HEK293 (cell line): ENCODE measurements at regions not wholly inside any gene's neighbourhood (a gene's known extent, or its start where the extent isn't known, plus 50 kb on each side); places are given as distances from the start of the nearest gene placed in this dataset.

ENCODE experiments used
- CTCF ChIA-PET: fragments of 350-600 bp; formaldehyde crosslinking; extraction: SDS; loops from one replicate; lab custom pipeline; 2021; ENCODE audit warnings: antibody characterized with exemption; lab: Yijun Ruan, JAX
- POLR2A ChIA-PET: fragments of 300-600 bp; formaldehyde crosslinking; extraction: SDS; loops from one replicate; lab custom pipeline; 2020; ENCODE audit warnings: antibody characterized with exemption, inconsistent platforms; lab: Yijun Ruan, JAX
- H3K27ac ChIP-seq: fragments of 200-500 bp; sonication (Bioruptor generic); 2 replicates; pipeline ENCODE4 v1.5.1; 2014; ENCODE audit warnings: low read depth, low read length, control low read depth, inconsistent platforms; ENCODE audit errors: extremely low read depth
- H3K36me3 ChIP-seq, 2 experiments: fragments of 200-500 bp in 1 of 2; sonication (Bioruptor generic) in 1 of 2; 1 replicate in 1 of 2; 2 replicates in 1 of 2; pipeline ENCODE4 v1.5.1; 2014 to 2017; ENCODE audit warnings: inconsistent platforms in 2 of 2, low read length in 2 of 2; ENCODE audit not compliant: control insufficient read depth in 2 of 2, insufficient read depth in 1 of 2
- H3K4me1 ChIP-seq: fragments of 200-500 bp; sonication (Bioruptor generic); 2 replicates; pipeline ENCODE4 v1.5.1; 2014; ENCODE audit warnings: mild to moderate bottlenecking, low read length, inconsistent platforms; ENCODE audit not compliant: control insufficient read depth, insufficient read depth
- H3K4me3 ChIP-seq: 2 replicates; pipeline ENCODE4 v1.5.1; 2011; ENCODE audit warnings: low read depth, mild to moderate bottlenecking, control low read depth, low read length, moderate library complexity
- H3K9me3 ChIP-seq: fragments of 200-500 bp; sonication (Bioruptor generic); 2 replicates; pipeline ENCODE4 v1.5.1; 2014; ENCODE audit warnings: low read depth, low read length, inconsistent platforms; ENCODE audit not compliant: control insufficient read depth, insufficient read depth
- BCL11B ChIP-seq: fragments of 450-650 bp; formaldehyde crosslinking; IDR thresholded peaks from 2 replicates; pipeline ENCODE4 v1.5.1; 2016; ENCODE audit warnings: low read depth, missing biosample characterization, missing genetic modification characterization
- EGR2 ChIP-seq: fragments of 450-650 bp; formaldehyde crosslinking; IDR thresholded peaks from 2 replicates; pipeline ENCODE4 v1.5.1; 2016; ENCODE audit warnings: low read depth, missing biosample characterization, missing genetic modification characterization
- GLI2 ChIP-seq: fragments of 450-650 bp; formaldehyde crosslinking; IDR thresholded peaks from 2 replicates; pipeline ENCODE4; 2017; ENCODE audit warnings: missing biosample characterization, missing genetic modification characterization, low read depth, borderline replicate concordance
- GLI4 ChIP-seq: fragments of 450-650 bp; formaldehyde crosslinking; IDR thresholded peaks from 2 replicates; pipeline ENCODE4 v1.5.1; 2016; ENCODE audit warnings: missing biosample characterization, missing genetic modification characterization
- HOXC10 ChIP-seq: sonication (generic); formaldehyde crosslinking; IDR thresholded peaks from 2 replicates; pipeline ENCODE4 v1.8.1; 2023; ENCODE audit warnings: mild to moderate bottlenecking, missing genetic modification reagents
- KLF1 ChIP-seq: fragments of 450-650 bp; formaldehyde crosslinking; IDR thresholded peaks from 2 replicates; pipeline ENCODE4 v1.5.1; 2016; ENCODE audit warnings: missing biosample characterization, missing genetic modification characterization
- KLF7 ChIP-seq: fragments of 450-650 bp; formaldehyde crosslinking; IDR thresholded peaks from 2 replicates; pipeline ENCODE4 v1.5.1; 2016; ENCODE audit warnings: missing biosample characterization, missing genetic modification characterization, borderline replicate concordance
- OVOL3 ChIP-seq: fragments of 450-650 bp; formaldehyde crosslinking; IDR thresholded peaks from 2 replicates; pipeline ENCODE4 v1.5.1; 2016; ENCODE audit warnings: missing biosample characterization, missing genetic modification characterization
- YY1 ChIP-seq: fragments of 450-650 bp; formaldehyde crosslinking; IDR thresholded peaks from 2 replicates; pipeline ENCODE4 v1.5.1; 2018; ENCODE audit warnings: missing biosample characterization, missing genetic modification characterization
- ZBTB7A ChIP-seq: fragments of 450-650 bp; formaldehyde crosslinking; IDR thresholded peaks from 2 replicates; pipeline ENCODE4 v1.5.1; 2016; ENCODE audit warnings: low read depth, missing biosample characterization, missing genetic modification characterization
- ZNF112 ChIP-seq: fragments of 450-650 bp; formaldehyde crosslinking; IDR thresholded peaks from 2 replicates; pipeline ENCODE4 v1.5.0; 2017; ENCODE audit warnings: missing biosample characterization, missing genetic modification characterization
- ZNF138 ChIP-seq: fragments of 450-650 bp; formaldehyde crosslinking; IDR thresholded peaks from 2 replicates; pipeline ENCODE4 v1.5.1; 2016; ENCODE audit warnings: missing biosample characterization, missing genetic modification characterization, borderline replicate concordance
- ZNF146 ChIP-seq: fragments of 450-650 bp; formaldehyde crosslinking; IDR thresholded peaks from 2 replicates; pipeline ENCODE4 v1.5.1; 2016; ENCODE audit warnings: missing biosample characterization, missing genetic modification characterization
- ZNF16 ChIP-seq: fragments of 450-650 bp; formaldehyde crosslinking; IDR thresholded peaks from 2 replicates; pipeline ENCODE4 v1.5.1; 2016; ENCODE audit warnings: low read depth, missing biosample characterization, missing genetic modification characterization
- ZNF19 ChIP-seq: fragments of 450-650 bp; formaldehyde crosslinking; IDR thresholded peaks from 2 replicates; pipeline ENCODE4; 2016; ENCODE audit warnings: missing biosample characterization, missing genetic modification characterization, low read depth
- ZNF221 ChIP-seq: fragments of 450-650 bp; formaldehyde crosslinking; IDR thresholded peaks from 2 replicates; pipeline ENCODE4 v1.5.1; 2017; ENCODE audit warnings: missing biosample characterization, missing genetic modification characterization, borderline replicate concordance
- ZNF24 ChIP-seq: fragments of 450-650 bp; formaldehyde crosslinking; IDR thresholded peaks from 2 replicates; pipeline ENCODE4 v1.5.1; 2016; ENCODE audit warnings: missing biosample characterization, missing genetic modification characterization
- ZNF302 ChIP-seq: fragments of 450-650 bp; formaldehyde crosslinking; IDR thresholded peaks from 2 replicates; pipeline ENCODE4 v1.5.1; 2016; ENCODE audit warnings: missing biosample characterization, missing genetic modification characterization, low read depth
- ZNF394 ChIP-seq: fragments of 450-650 bp; formaldehyde crosslinking; IDR thresholded peaks from 2 replicates; pipeline ENCODE4 v1.5.1; 2016; ENCODE audit warnings: missing biosample characterization, missing genetic modification characterization, mild to moderate bottlenecking, moderate library complexity, borderline replicate concordance
- ZNF423 ChIP-seq: fragments of 450-650 bp; formaldehyde crosslinking; IDR thresholded peaks from 2 replicates; pipeline ENCODE4 v1.5.1; 2016; ENCODE audit warnings: missing biosample characterization, missing genetic modification characterization
- ZNF521 ChIP-seq: fragments of 450-650 bp; formaldehyde crosslinking; IDR thresholded peaks from 2 replicates; pipeline ENCODE4 v1.5.1; 2017; ENCODE audit warnings: missing biosample characterization, mild to moderate bottlenecking, missing genetic modification characterization
- ZNF544 ChIP-seq: fragments of 450-650 bp; formaldehyde crosslinking; IDR thresholded peaks from 2 replicates; pipeline ENCODE4 v1.5.0; 2017; ENCODE audit warnings: missing biosample characterization, missing genetic modification characterization
- ZNF585B ChIP-seq: fragments of 450-650 bp; formaldehyde crosslinking; IDR thresholded peaks from 2 replicates; pipeline ENCODE4 v1.5.1; 2016; ENCODE audit warnings: missing biosample characterization, missing genetic modification characterization
- ZNF623 ChIP-seq: fragments of 450-650 bp; formaldehyde crosslinking; IDR thresholded peaks from 2 replicates; pipeline ENCODE4 v1.5.1; 2016; ENCODE audit warnings: missing biosample characterization, missing genetic modification characterization
- ZNF76 ChIP-seq: fragments of 450-650 bp; formaldehyde crosslinking; IDR thresholded peaks from 2 replicates; pipeline ENCODE4; 2016; ENCODE audit warnings: low read depth, missing biosample characterization, missing genetic modification characterization, borderline replicate concordance
- ZSCAN30 ChIP-seq: fragments of 450-650 bp; IDR thresholded peaks from 2 replicates; pipeline ENCODE4 v1.5.1; 2018; ENCODE audit warnings: missing biosample characterization, mild to moderate bottlenecking, missing genetic modification characterization, moderate library complexity
- TF ChIP-seq, protein P1 (sequence below): IDR thresholded peaks from 2 replicates; pipeline ENCODE4 v1.6.1; 2011; ENCODE audit warnings: mild to moderate bottlenecking, low read depth, low read length, borderline replicate concordance
- TF ChIP-seq, protein P2 (sequence below): fragments of 450-650 bp; formaldehyde crosslinking; IDR thresholded peaks from 2 replicates; pipeline ENCODE4 v1.5.1; 2016; ENCODE audit warnings: missing biosample characterization, missing genetic modification characterization
- TF ChIP-seq, protein P3 (sequence below): fragments of 450-650 bp; formaldehyde crosslinking; conservative IDR thresholded peaks from 2 replicates; pipeline ENCODE4 v1.5.1; 2016; ENCODE audit warnings: low read depth, missing biosample characterization, missing genetic modification characterization
- TF ChIP-seq, protein P4 (sequence below): fragments of 450-650 bp; formaldehyde crosslinking; optimal IDR thresholded peaks from 2 replicates; pipeline ENCODE3; 2016; ENCODE audit warnings: missing biosample characterization, mild to moderate bottlenecking, missing genetic modification characterization

DNA sequence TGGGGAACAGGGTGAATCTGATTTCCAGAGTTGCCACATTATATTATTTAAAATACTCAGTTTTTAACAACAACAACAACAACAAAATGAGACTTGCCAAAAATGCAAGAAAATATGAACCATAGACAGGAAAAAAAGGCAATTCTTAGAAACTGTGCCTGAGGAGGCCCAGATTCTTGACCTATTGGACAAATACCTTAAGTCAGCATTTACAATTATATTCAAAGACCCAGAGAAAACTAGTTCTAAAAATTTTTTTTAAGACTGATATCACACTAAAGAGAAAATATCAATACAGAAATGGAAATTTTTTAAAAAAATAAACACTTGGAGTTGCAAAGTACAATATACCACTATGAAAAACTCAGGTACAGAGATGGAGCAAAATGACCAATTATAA is 152.8 kb upstream of the LYPLAL1 start:
- ChIA-PET CTCF (interaction anchor here (0.9 kb wide), 1 partner anchor 761 kb away, joined by 3 read pairs; no protein-coding TSS in a partner anchor), POLR2A (no interaction called here)
- no peak overlapping the region for H3K27ac ChIP-seq
- TF ChIP-seq KLF1 (tag by site-specific recombination), result no peak
- TF ChIP-seq ZNF24, result no peak
- TF ChIP-seq ZNF394 (tag by site-specific recombination), result no peak
- TF ChIP-seq, protein P1, sequence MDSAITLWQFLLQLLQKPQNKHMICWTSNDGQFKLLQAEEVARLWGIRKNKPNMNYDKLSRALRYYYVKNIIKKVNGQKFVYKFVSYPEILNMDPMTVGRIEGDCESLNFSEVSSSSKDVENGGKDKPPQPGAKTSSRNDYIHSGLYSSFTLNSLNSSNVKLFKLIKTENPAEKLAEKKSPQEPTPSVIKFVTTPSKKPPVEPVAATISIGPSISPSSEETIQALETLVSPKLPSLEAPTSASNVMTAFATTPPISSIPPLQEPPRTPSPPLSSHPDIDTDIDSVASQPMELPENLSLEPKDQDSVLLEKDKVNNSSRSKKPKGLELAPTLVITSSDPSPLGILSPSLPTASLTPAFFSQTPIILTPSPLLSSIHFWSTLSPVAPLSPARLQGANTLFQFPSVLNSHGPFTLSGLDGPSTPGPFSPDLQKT, result no peak
- TF ChIP-seq KLF7 (tag by site-specific recombination), result no peak
- no peak for TF ChIP-seq ZNF221 (tag by site-specific recombination)
- no peak for TF ChIP-seq BCL11B (tag by site-specific recombination)
- TF ChIP-seq ZNF76 (tag by site-specific recombination), result no peak
- TF ChIP-seq ZNF585B (tag by site-specific recombination), result no peak
- TF ChIP-seq ZNF544, result no peak
- TF ChIP-seq GLI4 (tag by site-specific recombination), result no peak
- TF ChIP-seq ZNF138 (tag by site-specific recombination), result no peak
- TF ChIP-seq ZNF19 (tag by site-specific recombination), result no peak
- no peaks in the 10 kb centered on the region for H3K4me1 ChIP-seq
- H3K9me3 ChIP-seq, result no peaks in the 10 kb centered on the region
- H3K36me3 ChIP-seq, result no peaks in the 10 kb centered on the region
- H3K4me3 ChIP-seq, result no peak overlapping the region

DNA sequence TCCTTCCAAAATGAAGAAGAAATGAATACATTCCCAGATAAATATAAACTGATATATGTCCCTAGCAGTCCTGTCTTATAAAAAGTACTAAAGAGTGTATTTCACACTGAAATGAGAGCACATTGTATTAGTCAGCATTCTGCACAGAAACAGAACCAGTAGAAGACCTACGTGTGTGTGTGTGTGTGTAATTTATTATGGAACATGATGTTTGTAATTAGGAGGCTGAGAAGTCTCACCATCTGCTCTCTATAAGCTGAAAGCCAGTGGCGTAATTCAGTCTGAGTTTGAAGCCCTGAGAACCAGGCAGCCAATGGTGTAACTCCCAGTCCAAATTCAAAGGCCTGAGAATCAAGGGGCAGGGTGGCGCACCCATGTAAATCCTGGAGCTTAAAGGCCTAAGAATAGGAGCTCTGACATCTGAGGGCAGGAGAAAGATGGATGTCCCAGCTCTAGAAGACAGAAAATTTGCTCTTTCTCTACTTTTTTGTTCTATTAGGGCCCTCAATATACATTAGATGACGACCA is 146.5 kb upstream of the LYPLAL1 start:
- no peaks in the 10 kb centered on the region for H3K36me3 ChIP-seq
- no peak overlapping the region for H3K4me3 ChIP-seq
- no peak overlapping the region for H3K27ac ChIP-seq
- ChIA-PET POLR2A (no interaction called here), CTCF (interaction anchor here (0.7 kb wide), 1 partner anchor 471 kb away, joined by 3 read pairs; no protein-coding TSS in a partner anchor)
- H3K9me3 ChIP-seq, result no peaks in the 10 kb centered on the region
- TF ChIP-seq, protein P2, sequence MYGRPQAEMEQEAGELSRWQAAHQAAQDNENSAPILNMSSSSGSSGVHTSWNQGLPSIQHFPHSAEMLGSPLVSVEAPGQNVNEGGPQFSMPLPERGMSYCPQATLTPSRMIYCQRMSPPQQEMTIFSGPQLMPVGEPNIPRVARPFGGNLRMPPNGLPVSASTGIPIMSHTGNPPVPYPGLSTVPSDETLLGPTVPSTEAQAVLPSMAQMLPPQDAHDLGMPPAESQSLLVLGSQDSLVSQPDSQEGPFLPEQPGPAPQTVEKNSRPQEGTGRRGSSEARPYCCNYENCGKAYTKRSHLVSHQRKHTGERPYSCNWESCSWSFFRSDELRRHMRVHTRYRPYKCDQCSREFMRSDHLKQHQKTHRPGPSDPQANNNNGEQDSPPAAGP, result no peak
- TF ChIP-seq ZNF623 (tag by site-specific recombination) (no peak), EGR2 (tag by site-specific recombination) (no peak), ZSCAN30 (no peak), ZNF423 (tag by site-specific recombination) (no peak), ZNF302 (tag by site-specific recombination) (no peak), ZNF112 (tag by site-specific recombination) (no peak), GLI2 (no peak), YY1 (tag by site-specific recombination) (no peak), ZBTB7A (tag by site-specific recombination) (no peak), OVOL3 (tag by site-specific recombination) (no peak), ZNF16 (tag by site-specific recombination) (no peak), ZNF521 (tag by site-specific recombination) (no peak), HOXC10 (CRISPR knock-in tag) (no peak), ZNF146 (tag by site-specific recombination) (no peak)
- TF ChIP-seq, protein P3, sequence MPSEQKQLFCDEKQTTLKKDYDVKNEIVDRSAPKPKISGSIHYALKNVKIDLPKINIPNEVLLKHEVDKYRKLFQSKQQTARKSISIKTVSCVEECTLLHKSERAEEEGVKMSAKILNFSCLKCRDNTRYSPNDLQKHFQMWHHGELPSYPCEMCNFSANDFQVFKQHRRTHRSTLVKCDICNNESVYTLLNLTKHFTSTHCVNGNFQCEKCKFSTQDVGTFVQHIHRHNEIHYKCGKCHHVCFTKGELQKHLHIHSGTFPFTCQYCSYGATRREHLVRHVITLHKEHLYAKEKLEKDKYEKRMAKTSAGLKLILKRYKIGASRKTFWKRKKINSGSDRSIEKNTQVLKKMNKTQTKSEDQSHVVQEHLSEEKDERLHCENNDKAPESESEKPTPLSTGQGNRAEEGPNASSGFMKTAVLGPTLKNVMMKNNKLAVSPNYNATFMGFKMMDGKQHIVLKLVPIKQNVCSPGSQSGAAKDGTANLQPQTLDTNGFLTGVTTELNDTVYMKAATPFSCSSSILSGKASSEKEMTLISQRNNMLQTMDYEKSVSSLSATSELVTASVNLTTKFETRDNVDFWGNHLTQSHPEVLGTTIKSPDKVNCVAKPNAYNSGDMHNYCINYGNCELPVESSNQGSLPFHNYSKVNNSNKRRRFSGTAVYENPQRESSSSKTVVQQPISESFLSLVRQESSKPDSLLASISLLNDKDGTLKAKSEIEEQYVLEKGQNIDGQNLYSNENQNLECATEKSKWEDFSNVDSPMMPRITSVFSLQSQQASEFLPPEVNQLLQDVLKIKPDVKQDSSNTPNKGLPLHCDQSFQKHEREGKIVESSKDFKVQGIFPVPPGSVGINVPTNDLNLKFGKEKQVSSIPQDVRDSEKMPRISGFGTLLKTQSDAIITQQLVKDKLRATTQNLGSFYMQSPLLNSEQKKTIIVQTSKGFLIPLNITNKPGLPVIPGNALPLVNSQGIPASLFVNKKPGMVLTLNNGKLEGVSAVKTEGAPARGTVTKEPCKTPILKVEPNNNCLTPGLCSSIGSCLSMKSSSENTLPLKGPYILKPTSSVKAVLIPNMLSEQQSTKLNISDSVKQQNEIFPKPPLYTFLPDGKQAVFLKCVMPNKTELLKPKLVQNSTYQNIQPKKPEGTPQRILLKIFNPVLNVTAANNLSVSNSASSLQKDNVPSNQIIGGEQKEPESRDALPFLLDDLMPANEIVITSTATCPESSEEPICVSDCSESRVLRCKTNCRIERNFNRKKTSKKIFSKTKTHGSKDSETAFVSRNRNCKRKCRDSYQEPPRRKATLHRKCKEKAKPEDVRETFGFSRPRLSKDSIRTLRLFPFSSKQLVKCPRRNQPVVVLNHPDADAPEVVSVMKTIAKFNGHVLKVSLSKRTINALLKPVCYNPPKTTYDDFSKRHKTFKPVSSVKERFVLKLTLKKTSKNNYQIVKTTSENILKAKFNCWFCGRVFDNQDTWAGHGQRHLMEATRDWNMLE (tag by site-specific recombination), result no peak
- TF ChIP-seq, protein P4, sequence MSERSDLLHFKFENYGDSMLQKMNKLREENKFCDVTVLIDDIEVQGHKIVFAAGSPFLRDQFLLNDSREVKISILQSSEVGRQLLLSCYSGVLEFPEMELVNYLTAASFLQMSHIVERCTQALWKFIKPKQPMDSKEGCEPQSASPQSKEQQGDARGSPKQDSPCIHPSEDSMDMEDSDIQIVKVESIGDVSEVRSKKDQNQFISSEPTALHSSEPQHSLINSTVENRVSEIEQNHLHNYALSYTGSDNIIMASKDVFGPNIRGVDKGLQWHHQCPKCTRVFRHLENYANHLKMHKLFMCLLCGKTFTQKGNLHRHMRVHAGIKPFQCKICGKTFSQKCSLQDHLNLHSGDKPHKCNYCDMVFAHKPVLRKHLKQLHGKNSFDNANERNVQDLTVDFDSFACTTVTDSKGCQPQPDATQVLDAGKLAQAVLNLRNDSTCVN (tag by site-specific recombination), result no peak
- no peaks in the 10 kb centered on the region for H3K4me1 ChIP-seq
